Activated naive CD8-positive, alpha-beta T cell treated with anti-CD3 and anti-CD28 coated beads, Interleukin-2, amount 50 U/mL, for 16 hours (primary cell): ENCODE measurements at regions not wholly inside any gene's neighbourhood (a gene's known extent, or its start where the extent isn't known, plus 50 kb on each side); places are given as distances from the start of the nearest gene placed in this dataset.
"Not testable (repeated sequence)": the region's sequence is repeated elsewhere in the genome, so short reads cannot be mapped to it uniquely, and the experiment has no call there.

ENCODE experiments used
- DNase-seq: peaks from one replicate; pipeline ENCODE4 v3.0.0-alpha.2; 2020; ENCODE audit warnings: low read depth, low spot score

DNA sequence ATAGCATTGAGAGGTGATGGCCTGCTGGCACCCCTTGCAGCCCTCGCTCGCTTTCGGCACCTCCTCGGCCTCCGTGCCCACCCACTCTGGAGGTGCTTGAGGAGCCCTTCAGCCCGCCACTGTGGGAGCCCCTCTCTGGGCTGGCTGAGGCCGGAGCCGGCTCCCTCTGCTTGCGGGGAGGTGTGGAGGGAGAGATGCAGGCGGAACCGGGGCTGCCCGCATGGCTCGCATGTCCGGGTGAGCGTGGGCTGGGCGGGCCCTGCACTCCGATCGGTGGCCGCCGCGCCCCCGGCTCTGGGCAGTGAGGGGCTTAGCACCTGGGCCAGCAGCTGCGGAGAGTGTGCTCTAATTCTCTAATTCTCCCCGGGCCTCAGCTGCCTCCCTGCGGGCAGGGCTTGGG lies 101.1 kb downstream of the KIF4B start:
- DNase-seq: no peak

DNA sequence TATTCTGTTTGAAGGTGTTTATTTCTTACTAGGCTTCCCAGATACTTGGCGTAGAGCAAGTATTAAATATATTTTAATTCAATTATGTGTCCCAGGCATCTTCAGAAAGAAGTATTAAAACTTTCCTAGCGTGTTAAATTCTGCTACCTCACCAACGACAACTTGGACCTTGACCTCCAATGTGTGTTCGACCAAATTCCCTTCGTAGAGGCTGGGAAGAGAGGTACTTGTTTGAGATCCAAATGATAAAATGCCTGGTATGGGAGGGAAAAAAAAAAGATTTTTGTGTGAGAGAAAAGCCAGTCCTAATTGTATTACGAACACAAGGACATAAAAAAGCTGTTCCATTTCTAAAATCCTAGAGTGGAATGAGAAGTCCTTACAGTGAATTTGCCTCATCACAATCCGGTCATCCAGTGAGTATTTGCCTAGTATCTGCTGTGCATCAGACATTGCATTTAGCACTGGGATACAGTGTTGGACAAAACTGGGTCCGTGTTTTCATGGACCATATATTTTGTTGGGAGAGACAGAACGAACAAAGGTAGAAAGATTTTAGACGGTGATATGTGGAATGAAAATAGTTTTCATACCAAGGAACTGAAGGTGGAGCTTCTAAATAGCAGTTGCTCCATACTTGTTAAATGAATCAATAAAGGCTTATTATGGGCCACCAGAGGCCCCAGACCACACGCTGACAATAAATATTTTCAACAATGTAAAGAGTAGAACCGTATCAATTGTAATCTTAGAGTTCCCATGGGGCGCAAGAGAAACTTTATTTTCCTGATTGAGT lies 103.1 kb downstream of the KIF4B start:
- DNase-seq: no peak

GRCh38 chr5:155125551-155126095 lies 112.1 kb downstream of the KIF4B start:
- no peak for DNase-seq

- no peak for DNase-seq
These were observed 113.0 kb downstream of the KIF4B start for GRCh38 chr5:155126573-155126972.

- DNase-seq: no peak
These were observed 114.0 kb downstream of the KIF4B start for GRCh38 chr5:155127552-155127951.

DNA sequence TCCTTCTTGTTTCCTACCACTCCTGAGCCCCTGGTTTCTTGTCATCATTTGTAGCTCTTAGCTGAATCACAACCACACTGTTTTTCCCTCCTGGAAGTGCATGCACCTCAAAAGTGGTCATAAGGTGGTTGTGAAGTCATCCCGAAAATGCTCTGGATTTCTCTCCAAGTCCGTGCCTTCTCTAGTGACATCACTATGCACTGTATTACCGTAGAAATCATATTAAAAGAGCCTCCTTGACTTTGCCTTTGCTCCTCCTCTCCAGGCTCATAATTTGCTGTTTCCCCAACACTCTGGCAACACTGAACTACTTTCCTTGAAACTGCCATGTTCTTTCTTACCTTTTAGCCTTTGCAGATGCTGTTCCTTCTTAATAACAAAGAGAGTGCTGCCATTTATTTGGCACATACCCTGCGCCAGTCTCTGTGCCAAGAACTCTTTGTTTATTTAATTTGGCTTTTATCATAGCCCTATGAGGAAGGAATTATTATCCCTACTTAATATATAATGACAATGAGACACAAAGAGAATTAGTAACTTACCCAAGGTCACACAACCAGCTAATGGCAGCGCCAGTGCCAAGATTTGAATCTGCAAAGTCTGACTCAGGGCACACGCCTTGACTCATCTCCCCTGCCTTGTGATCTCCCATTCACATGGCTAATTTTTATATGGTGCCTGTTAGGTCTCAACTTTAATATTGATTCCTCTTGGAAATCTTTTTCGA lies 115.4 kb downstream of the KIF4B start:
- no peak for DNase-seq

DNA sequence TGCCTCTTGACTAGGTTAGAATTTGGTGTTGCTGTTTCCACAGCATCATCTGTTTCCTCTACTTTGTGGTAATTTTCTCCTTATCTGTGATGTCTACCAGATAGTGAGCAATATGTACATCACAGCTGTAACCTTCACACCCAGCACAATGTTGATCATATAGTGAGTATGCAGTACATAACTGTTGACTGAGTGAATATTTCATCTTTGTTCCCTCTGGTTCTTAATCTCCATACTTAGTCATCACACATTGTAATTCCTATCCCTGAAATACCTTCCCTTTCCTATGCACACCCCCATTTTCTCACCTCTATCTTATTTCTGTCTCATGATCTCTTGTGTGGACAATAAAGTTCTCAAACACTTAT lies 115.9 kb downstream of the KIF4B start:
- DNase-seq: no peak

GRCh38 chr5:155134130-155134529 lies 120.6 kb downstream of the KIF4B start:
- DNase-seq: no peak

DNA sequence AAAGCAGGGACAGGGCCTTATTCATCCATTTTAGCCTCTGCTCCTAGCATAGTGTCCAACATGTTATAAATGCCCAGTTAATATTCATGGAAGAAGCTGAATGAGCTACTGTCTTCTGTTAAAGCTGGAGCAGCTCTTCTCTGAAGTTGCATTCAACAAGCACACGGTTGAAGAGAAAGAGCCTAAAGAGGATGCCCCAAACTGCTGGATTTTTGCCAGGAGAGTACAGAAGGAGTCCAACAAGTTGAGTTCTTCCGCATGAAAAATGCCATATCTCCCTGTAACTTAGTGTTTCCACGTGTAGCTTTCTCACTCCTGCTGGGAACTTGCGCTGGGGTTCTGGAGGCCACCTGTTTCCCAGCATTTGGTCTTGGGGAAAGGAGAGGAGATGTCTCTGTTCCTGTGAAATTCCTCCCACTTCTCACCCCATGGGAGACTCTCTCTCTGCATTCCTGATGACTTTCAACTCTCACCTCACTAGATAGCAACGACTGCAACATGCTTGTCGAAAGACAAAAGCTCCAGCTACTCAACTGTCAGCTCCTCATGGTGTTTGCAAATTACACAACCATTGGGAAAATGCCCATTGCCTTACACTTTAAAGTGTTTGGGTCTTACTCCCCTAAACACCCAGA lies 122.8 kb downstream of the KIF4B start:
- no peak for DNase-seq

DNA sequence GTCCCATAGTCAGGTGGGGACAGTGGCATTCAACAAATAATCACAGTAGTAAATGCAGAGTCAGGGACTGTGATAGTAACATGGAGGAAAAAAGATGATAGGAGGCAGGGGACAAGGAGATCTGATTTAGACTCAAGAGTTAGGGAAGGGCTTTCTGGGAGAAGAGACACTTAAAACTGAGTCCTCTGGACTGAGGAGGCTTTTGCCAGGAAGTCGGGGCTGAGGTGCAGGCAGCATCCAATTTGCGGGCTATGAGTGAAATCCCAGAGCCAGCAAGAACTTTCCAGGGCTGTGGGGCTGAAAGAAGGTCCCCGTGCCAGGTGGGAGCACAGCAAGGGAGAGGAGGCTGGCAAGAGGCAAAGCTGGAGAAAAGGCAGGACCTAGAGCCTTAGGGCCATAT lies 124.1 kb downstream of the KIF4B start:
- no peak for DNase-seq

DNA sequence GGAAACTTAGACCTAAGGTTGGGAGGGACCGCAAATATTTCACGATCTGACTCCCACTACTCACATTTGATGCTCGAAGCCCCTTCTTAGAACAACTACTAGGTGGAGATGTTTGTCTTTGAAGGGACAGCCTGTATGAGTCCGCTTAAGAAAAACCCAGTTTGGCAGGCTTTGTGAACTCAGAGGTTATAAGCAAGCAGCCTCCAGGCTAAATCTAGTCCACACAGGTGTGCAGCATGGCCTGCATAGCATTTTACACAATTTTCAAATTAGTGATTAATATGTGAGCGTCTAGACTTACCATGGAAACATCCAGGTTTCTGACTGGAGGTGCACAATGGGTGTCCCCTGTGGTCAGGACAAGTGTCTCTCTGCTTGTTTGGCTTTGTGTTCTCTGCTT lies 127.1 kb downstream of the KIF4B start:
- DNase-seq: no peak

DNA sequence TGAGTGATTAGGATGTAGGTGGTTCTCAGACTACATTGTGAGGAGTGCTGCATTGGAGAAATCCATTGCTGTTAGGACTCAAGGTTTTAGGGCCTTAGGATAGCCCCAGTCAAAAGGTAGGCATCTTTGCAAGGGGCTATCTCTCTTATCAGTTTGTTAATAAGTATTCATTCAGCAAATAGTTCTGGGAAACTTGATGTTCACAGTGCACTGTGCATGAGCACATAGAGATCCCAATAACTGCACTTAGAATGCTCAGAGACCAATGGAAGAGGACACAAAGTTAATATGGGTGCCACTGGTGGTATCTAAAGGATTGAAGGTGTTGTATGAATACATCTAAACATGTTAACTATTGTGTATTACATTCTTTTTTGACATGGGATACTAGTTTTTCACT lies 131.4 kb downstream of the KIF4B start:
- no peak for DNase-seq

DNA sequence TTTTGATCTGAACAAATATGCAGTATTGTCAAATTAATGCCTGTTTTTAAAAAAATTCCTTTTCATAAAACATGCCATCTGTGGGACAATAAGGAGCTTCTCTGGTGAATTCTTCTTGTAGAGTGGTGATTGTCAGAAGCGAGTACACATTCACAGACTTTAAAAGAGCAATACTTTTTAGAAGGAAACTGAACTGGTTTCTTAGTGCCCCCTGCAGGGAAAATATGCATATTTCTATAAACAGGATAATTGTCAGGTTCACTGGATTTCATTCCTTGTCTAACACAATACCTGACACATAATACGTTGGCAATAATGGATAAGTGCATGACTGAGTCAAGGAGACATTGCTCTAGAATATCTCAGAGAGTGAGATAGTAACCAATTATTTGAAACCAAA lies 133.7 kb downstream of the KIF4B start:
- no peak for DNase-seq

DNA sequence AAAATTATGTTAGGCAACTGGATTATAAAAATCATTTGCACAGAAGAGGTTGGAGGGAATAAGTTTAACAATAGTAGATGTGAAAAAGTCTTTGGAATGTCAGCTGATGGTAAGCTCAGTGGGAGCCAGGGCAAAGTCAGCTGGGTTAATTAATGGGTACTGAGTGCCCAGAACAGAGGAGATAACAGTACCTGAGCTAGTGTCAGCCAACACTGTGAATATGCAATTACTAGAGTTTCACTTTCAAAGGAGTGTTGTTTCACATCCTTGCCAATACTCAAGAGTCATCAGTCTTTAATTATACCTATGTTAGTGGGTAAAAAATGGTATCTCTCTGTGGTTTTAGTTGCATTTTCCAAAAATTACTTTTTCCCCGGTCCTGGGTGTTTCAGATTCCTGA lies 135.1 kb downstream of the KIF4B start:
- DNase-seq: no peak

DNA sequence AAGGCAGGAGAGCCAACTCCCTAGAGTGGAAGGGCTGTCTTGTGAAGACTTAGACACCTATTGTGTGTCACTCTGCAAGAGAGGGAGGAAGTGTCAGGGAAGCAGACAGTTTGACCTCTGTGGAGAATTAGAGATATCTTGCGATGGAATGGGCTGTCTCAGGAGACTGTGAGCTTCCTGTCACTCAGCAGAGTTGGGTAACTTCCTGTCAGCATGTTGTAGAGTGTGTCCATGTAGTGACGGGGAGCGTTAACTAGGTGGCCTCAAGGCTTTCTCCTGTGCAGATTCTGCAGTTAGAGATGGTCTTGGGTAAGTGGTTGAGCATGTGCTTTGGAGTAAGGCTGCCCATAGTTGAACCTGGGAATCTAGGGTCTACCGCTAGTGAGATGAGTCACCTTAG lies 136.5 kb downstream of the KIF4B start:
- DNase-seq: no peak

- DNase-seq: no peak
These were observed 141.4 kb downstream of the KIF4B start for GRCh38 chr5:155154973-155155372.

GRCh38 chr5:155163084-155163483 lies 149.5 kb downstream of the KIF4B start:
- DNase-seq: not testable (repeated sequence)

GRCh38 chr5:155167736-155168135 lies 154.2 kb downstream of the KIF4B start:
- no peak for DNase-seq

DNA sequence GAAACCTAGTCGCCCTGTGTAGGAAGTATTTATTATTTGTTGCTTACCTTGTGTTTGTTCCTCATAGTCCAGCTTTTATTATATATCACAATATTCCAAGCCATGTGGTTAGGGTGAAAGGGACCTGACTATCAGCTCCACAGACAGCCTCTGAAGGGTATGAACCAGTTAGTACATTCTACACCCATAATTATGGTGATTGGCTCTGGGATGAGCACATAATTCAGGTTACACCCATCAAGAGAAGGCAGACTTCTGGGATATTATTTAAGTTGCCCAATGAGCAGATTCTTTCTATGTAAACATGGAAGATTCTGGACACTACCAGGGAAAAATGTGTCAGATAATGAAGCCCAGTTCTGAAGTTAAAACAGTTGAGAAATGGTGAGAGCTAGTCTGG lies 168.0 kb downstream of the KIF4B start:
- no peak for DNase-seq

- DNase-seq: no peak
These were observed 175.9 kb downstream of the KIF4B start for GRCh38 chr5:155189476-155189875.

GRCh38 chr5:155189981-155190380 lies 176.4 kb downstream of the KIF4B start:
- no peak for DNase-seq

GRCh38 chr5:155193029-155193428 lies 179.5 kb downstream of the KIF4B start:
- no peak for DNase-seq
